Endothelial cell of umbilical vein (primary cell): ENCODE measurements at regions not wholly inside any gene's neighbourhood (a gene's known extent, or its start where the extent isn't known, plus 50 kb on each side); places are given as distances from the start of the nearest gene placed in this dataset.

Experiments used
- BruUV-seq: library from RNA; stranded (reverse); fragments of 400-500 nt; replicated peaks from 2 replicates; lab custom pipeline; 2021; lab: Mats Ljungman, UMichigan
- CTCF ChIA-PET: fragments of 300-600, 350-600 bp; sonication (Branson Sonifier 250); formaldehyde crosslinking; loops from one replicate; lab custom pipeline; 2021; ENCODE audit warnings: antibody characterized with exemption, inconsistent platforms; lab: Charles Lee
- POLR2A ChIA-PET: fragments of 300-600, 350-600 bp; sonication (Branson Sonifier 250); formaldehyde crosslinking; loops from one replicate; lab custom pipeline; 2021; ENCODE audit warnings: antibody characterized with exemption, inconsistent platforms; lab: Charles Lee
- DNase-seq: peaks from one replicate; pipeline ENCODE4 v3.0.0-alpha.2; 2011; ENCODE audit warnings: low read depth, low spot score
- FAIRE-seq: peaks from 2 replicates; lab custom pipeline; 2011; peaks lifted over from hg19 to GRCh38; lab: Jason Lieb, UNC
- H2AFZ ChIP-seq: 2 replicates; pipeline ENCODE4 v1.6.0; 2012; ENCODE audit warnings: low read depth, low read length, control low read depth, inconsistent platforms
- H3K27ac ChIP-seq: 2 replicates; pipeline ENCODE4 v1.5.1; 2011; ENCODE audit warnings: low read depth, mild to moderate bottlenecking, control low read depth, low read length, moderate library complexity; ENCODE audit not compliant: insufficient read depth
- H3K27me3 ChIP-seq, 2 experiments: 2 replicates each; pipeline versions ENCODE4 v1.6.0 to v1.6.1; 2011; ENCODE audit warnings: low read length in 2 of 2, mixed read lengths in 1 of 2; ENCODE audit not compliant: control insufficient read depth in 2 of 2, insufficient read depth in 2 of 2
- H3K36me3 ChIP-seq, 2 experiments: 2 replicates in 1 of 2; 3 replicates in 1 of 2; pipeline ENCODE4 v1.5.1; 2011; ENCODE audit warnings: low read length in 2 of 2, mild to moderate bottlenecking in 1 of 2, moderate library complexity in 1 of 2; ENCODE audit not compliant: control insufficient read depth in 2 of 2, insufficient read depth in 2 of 2; ENCODE audit errors: extremely low read depth in 1 of 2
- H3K4me1 ChIP-seq: 3 replicates; pipeline ENCODE4 v1.5.1; 2011; ENCODE audit warnings: mild to moderate bottlenecking, low read length; ENCODE audit not compliant: control insufficient read depth, insufficient read depth; ENCODE audit errors: extremely low read depth
- H3K4me2 ChIP-seq: 2 replicates; pipeline ENCODE4 v1.6.1; 2011; ENCODE audit warnings: low read length, control low read depth, mixed read lengths; ENCODE audit not compliant: insufficient read depth
- H3K4me3 ChIP-seq, 3 experiments: fragments of 200-600 bp in 1 of 3; sonication (generic), shearing (Covaris generic) in 1 of 3; replicated peaks in 1 of 3; 2 replicates each; pipeline ENCODE4 v1.5.1; 2011 to 2016; ENCODE audit warnings: control low read depth in 3 of 3, low read length in 3 of 3, mild to moderate bottlenecking in 2 of 3, inconsistent platforms in 1 of 3, low read depth in 1 of 3, moderate library complexity in 1 of 3; ENCODE audit not compliant: insufficient read depth in 1 of 3
- H3K79me2 ChIP-seq: 2 replicates; pipeline ENCODE4 v1.6.0; 2012; ENCODE audit warnings: low read length, inconsistent platforms; ENCODE audit not compliant: control insufficient read depth, insufficient read depth
- H3K9ac ChIP-seq: replicated peaks from 2 replicates; pipeline ENCODE3; 2011; ENCODE audit warnings: low read length, control low read depth; ENCODE audit not compliant: insufficient read depth; ENCODE audit errors: extremely low read depth
- H3K9me1 ChIP-seq: replicated peaks from 3 replicates; pipeline ENCODE4 v1.6.0; 2011; ENCODE audit warnings: mild to moderate bottlenecking, low read length; ENCODE audit not compliant: control insufficient read depth, insufficient read depth; ENCODE audit errors: extremely low read depth
- H3K9me3 ChIP-seq: replicated peaks from 2 replicates; pipeline ENCODE4 v1.5.1; 2012; ENCODE audit warnings: low read length, inconsistent platforms; ENCODE audit not compliant: control insufficient read depth, insufficient read depth
- H4K20me1 ChIP-seq: replicated peaks from 2 replicates; pipeline ENCODE3; 2011; ENCODE audit warnings: mild to moderate bottlenecking, low read length; ENCODE audit not compliant: control insufficient read depth, insufficient read depth; ENCODE audit errors: extremely low read depth
- CTCF ChIP-seq, 2 donors: IDR thresholded peaks; 1 replicate in 1 of 2; 2 replicates in 1 of 2; pipeline ENCODE4 v1.5.1; 2011; ENCODE audit warnings: low read length in 2 of 2, mild to moderate bottlenecking in 2 of 2, moderate library complexity in 2 of 2, control low read depth in 1 of 2, inconsistent platforms in 1 of 2, low read depth in 1 of 2; ENCODE audit not compliant: insufficient read depth in 1 of 2; ENCODE audit errors: extremely low read depth in 1 of 2
- EZH2 ChIP-seq: IDR thresholded peaks from 2 replicates; pipeline ENCODE4 v1.6.1; 2012; ENCODE audit warnings: borderline replicate concordance, low read depth, mild to moderate bottlenecking, moderate library complexity, low read length, inconsistent platforms; ENCODE audit not compliant: severe bottlenecking
- FOS ChIP-seq: IDR thresholded peaks from 2 replicates; pipeline ENCODE4 v1.6.1; 2011; ENCODE audit warnings: mild to moderate bottlenecking, low read length, moderate library complexity, borderline replicate concordance; ENCODE audit not compliant: insufficient read depth
- GATA2 ChIP-seq: IDR thresholded peaks from 2 replicates; pipeline ENCODE4 v1.7.0; 2011; ENCODE audit warnings: low read depth, mild to moderate bottlenecking, moderate library complexity, mixed read lengths, low read length; ENCODE audit not compliant: insufficient read length, insufficient read depth
- JUN ChIP-seq: IDR thresholded peaks from 2 replicates; pipeline ENCODE4 v1.6.1; 2011; ENCODE audit warnings: borderline replicate concordance, low read depth; ENCODE audit not compliant: insufficient read length, insufficient read depth
- MAX ChIP-seq: IDR thresholded peaks from 2 replicates; pipeline ENCODE4 v1.6.1; 2011; ENCODE audit not compliant: insufficient read depth, insufficient read length
- MYC ChIP-seq: IDR thresholded peaks from one replicate; pipeline ENCODE4 v1.6.1; 2011; ENCODE audit warnings: mild to moderate bottlenecking, low read depth, low read length
- POLR2A ChIP-seq: IDR thresholded peaks from 2 replicates; pipeline ENCODE4 v1.6.1; 2012; ENCODE audit warnings: low read depth, mild to moderate bottlenecking, control low read depth, low read length
- POLR2AphosphoS5 ChIP-seq: IDR thresholded peaks from 2 replicates; pipeline ENCODE4 v1.6.1; 2012; ENCODE audit warnings: low read depth, mild to moderate bottlenecking, control low read depth, low read length, moderate library complexity; ENCODE audit not compliant: insufficient read depth
- dilution Hi-C: fragments of 300-500 bp; cut with MboI; formaldehyde crosslinking; loops from one replicate; pipeline ENCODE4 v1.15.0; 2019; ENCODE audit warnings: low sequenced_read_pairs; ENCODE audit not compliant: extremely low pct_ligation_motif_present
- intact Hi-C: fragments of 100-400 bp; cut with micrococcal nuclease; formaldehyde crosslinking; loops from one replicate; pipeline ENCODE4 v1.10.0; 2022

- H3K9me1 ChIP-seq, result no peaks in the 10 kb centered on the region
- BruUV-seq, result no TSS peak
- no peaks in the 10 kb centered on the region for H3K4me1 ChIP-seq
- POLR2A ChIA-PET, result no interaction called here
- H3K79me2 ChIP-seq, result no peaks in the 10 kb centered on the region
- no peak overlapping the region for H2AFZ ChIP-seq
- H3K9ac ChIP-seq, result no peak overlapping the region
- H4K20me1 ChIP-seq, result no peaks in the 10 kb centered on the region
- dilution Hi-C loops, result no loop called here
- H3K4me3 ChIP-seq, result no peak overlapping the region
- intact Hi-C loops, result loop anchor here (5.0 kb wide), 1 partner anchor 543 kb away; no protein-coding TSS in a partner anchor
- DNase-seq (no peak), FAIRE-seq (no peak)
- no peaks in the 10 kb centered on the region for H3K9me3 ChIP-seq
- CTCF ChIA-PET, result no interaction called here
- H3K27ac ChIP-seq, result no peak overlapping the region
- peaks cover 0 to 2% of the 10 kb centered on the region in 2 experiments for H3K27me3 ChIP-seq
- TF ChIP-seq FOS, result no peak
- no peak for TF ChIP-seq CTCF (IDR thresholded peaks at IDR 0.05; ENCODE audit: extremely low read depth in 1 of 2, insufficient read depth in 1 of 2, low read depth in 1 of 2, low read length in 2 of 2)
- no peak for TF ChIP-seq MAX
- no peak for TF ChIP-seq MYC
- no peak for TF ChIP-seq JUN
- no peak for TF ChIP-seq GATA2
- TF ChIP-seq POLR2A, result no peak
- no peak for TF ChIP-seq EZH2
- no peak for TF ChIP-seq POLR2AphosphoS5
- no peak overlapping the region for H3K4me2 ChIP-seq
- H3K36me3 ChIP-seq, result no peaks in the 10 kb centered on the region
These were observed 462.8 kb downstream of the MID1IP1 start for GRCh38 chrX:39264023-39264422.
